Hepatocyte (in vitro differentiated cells): ENCODE measurements at regions not wholly inside any gene's neighbourhood (a gene's known extent, or its start where the extent isn't known, plus 50 kb on each side); places are given as distances from the start of the nearest gene placed in this dataset.

Source experiments
- DNase-seq: peaks from one replicate; pipeline ENCODE4 v3.0.0-alpha.2; 2016; ENCODE audit warnings: low spot score
- H2AFZ ChIP-seq: fragments of 200-600 bp; sonication (generic); 2 replicates; pipeline ENCODE4 v1.6.0; 2016; ENCODE audit warnings: antibody characterized with exemption, mild to moderate bottlenecking
- H3K27ac ChIP-seq: fragments of 200-600 bp; sonication (generic); 2 replicates; pipeline ENCODE4 v1.5.1; 2016; ENCODE audit warnings: mild to moderate bottlenecking
- H3K27me3 ChIP-seq: fragments of 200-600 bp; sonication (generic); 2 replicates; pipeline ENCODE4 v1.6.1; 2016
- H3K36me3 ChIP-seq: fragments of 200-600 bp; sonication (generic); replicated peaks from 2 replicates; pipeline ENCODE4 v1.5.1; 2016; ENCODE audit warnings: low read depth; ENCODE audit not compliant: insufficient read depth
- H3K4me1 ChIP-seq: fragments of 200-600 bp; sonication (generic); 2 replicates; pipeline ENCODE4 v1.5.1; 2016; ENCODE audit warnings: mild to moderate bottlenecking, moderate library complexity; ENCODE audit not compliant: insufficient read depth
- H3K4me2 ChIP-seq: fragments of 200-600 bp; sonication (generic); 2 replicates; pipeline ENCODE4 v1.6.0; 2016
- H3K4me3 ChIP-seq: fragments of 200-600 bp; sonication (generic); 2 replicates; pipeline ENCODE4 v1.5.1; 2016; ENCODE audit warnings: mild to moderate bottlenecking
- H3K79me2 ChIP-seq: fragments of 200-600 bp; sonication (generic); 2 replicates; pipeline ENCODE4 v1.6.0; 2017; ENCODE audit warnings: mild to moderate bottlenecking
- H3K9me2 ChIP-seq: fragments of 200-600 bp; sonication (generic); replicated peaks from 2 replicates; pipeline ENCODE4 v1.6.0; 2017; ENCODE audit warnings: mild to moderate bottlenecking; ENCODE audit not compliant: insufficient read depth
- H3K9me3 ChIP-seq: fragments of 200-600 bp; sonication (generic); 2 replicates; pipeline ENCODE4 v1.5.1; 2016; ENCODE audit warnings: low read depth, mild to moderate bottlenecking
- H4K20me1 ChIP-seq: fragments of 200-600 bp; sonication (generic); 2 replicates; pipeline ENCODE4 v1.6.0; 2016; ENCODE audit warnings: mild to moderate bottlenecking; ENCODE audit not compliant: insufficient read depth, poor library complexity, severe bottlenecking
- CTCF ChIP-seq: fragments of 200-600 bp; sonication (generic); IDR thresholded peaks from 2 replicates; pipeline ENCODE4 v1.5.1; 2016; ENCODE audit warnings: antibody characterized with exemption, mild to moderate bottlenecking; ENCODE audit not compliant: poor library complexity
- EZH2 ChIP-seq: fragments of 200-600 bp; sonication (generic); IDR thresholded peaks from 2 replicates; pipeline ENCODE4 v1.6.1; 2016; ENCODE audit warnings: antibody characterized with exemption, mild to moderate bottlenecking, borderline replicate concordance
- EZH2phosphoT487 ChIP-seq: fragments of 200-600 bp; sonication (generic); IDR thresholded peaks from one replicate; pipeline ENCODE4 v1.6.1; 2018; ENCODE audit warnings: antibody characterized with exemption, mild to moderate bottlenecking, low read depth, moderate library complexity; ENCODE audit not compliant: unreplicated experiment, severe bottlenecking
- WGBS: methylation state at CpG from one replicate; pipeline ENCODE4 v1.1.6; 2016; ENCODE audit warnings: low lambda C conversion rate; ENCODE audit errors: missing lambda C conversion rate; 5-methylcytosine and 5-hydroxymethylcytosine counted together

- Histone ChIP-seq H3K27me3 (no peaks in the 10 kb centered on the region), H3K79me2 (no peaks in the 10 kb centered on the region), H3K4me1 (no peaks in the 10 kb centered on the region), H3K9me3 (no peaks in the 10 kb centered on the region), H4K20me1 (no peaks in the 10 kb centered on the region), H3K36me3 (no peaks in the 10 kb centered on the region), H3K27ac (no peak overlapping the region), H3K4me3 (no peak overlapping the region), H3K9me2 (no peaks in the 10 kb centered on the region), H2AFZ (no peak overlapping the region), H3K4me2 (no peak overlapping the region)
- TF ChIP-seq CTCF (no peak), EZH2phosphoT487 (no peak), EZH2 (no peak)
- DNase-seq, result no peak
- WGBS, result 76% methylated on average over 4 of the region's 4 CpGs
These were observed 495.3 kb upstream of the CDH6 start for GRCh38 chr5:30698217-30698616.

- no peak overlapping the region for H3K4me3 ChIP-seq
- H3K36me3 ChIP-seq, result no peaks in the 10 kb centered on the region
- H3K79me2 ChIP-seq, result no peaks in the 10 kb centered on the region
- no peak overlapping the region for H3K4me2 ChIP-seq
- H3K9me2 ChIP-seq, result no peaks in the 10 kb centered on the region
- TF ChIP-seq CTCF (no peak), EZH2 (no peak), EZH2phosphoT487 (no peak)
- no peak overlapping the region for H3K27ac ChIP-seq
- DNase-seq, result no peak
- H3K9me3 ChIP-seq, result no peaks in the 10 kb centered on the region
- H2AFZ ChIP-seq, result no peak overlapping the region
- no peaks in the 10 kb centered on the region for H3K27me3 ChIP-seq
- 75% methylated on average over 2 of the region's 2 CpGs for WGBS
- H4K20me1 ChIP-seq, result no peaks in the 10 kb centered on the region
- no peaks in the 10 kb centered on the region for H3K4me1 ChIP-seq
These were observed 500.2 kb upstream of the CDH6 start for GRCh38 chr5:30693326-30693725.

- no peak overlapping the region for H3K4me3 ChIP-seq
- WGBS, result 90% methylated on average over 8 of the region's 8 CpGs
- no peak overlapping the region for H2AFZ ChIP-seq
- H3K4me1 ChIP-seq, result no peaks in the 10 kb centered on the region
- no peaks in the 10 kb centered on the region for H3K9me2 ChIP-seq
- no peak for DNase-seq
- H3K27me3 ChIP-seq, result no peaks in the 10 kb centered on the region
- no peaks in the 10 kb centered on the region for H3K79me2 ChIP-seq
- no peak overlapping the region for H3K27ac ChIP-seq
- H3K9me3 ChIP-seq, result no peaks in the 10 kb centered on the region
- no peaks in the 10 kb centered on the region for H3K36me3 ChIP-seq
- no peak overlapping the region for H3K4me2 ChIP-seq
- no peak for TF ChIP-seq CTCF
- TF ChIP-seq EZH2phosphoT487, result no peak
- no peak for TF ChIP-seq EZH2
- H4K20me1 ChIP-seq, result no peaks in the 10 kb centered on the region
These were observed 502.6 kb upstream of the CDH6 start for GRCh38 chr5:30690931-30691330.

- Histone ChIP-seq H2AFZ (no peak overlapping the region), H3K4me1 (no peaks in the 10 kb centered on the region), H3K36me3 (no peaks in the 10 kb centered on the region), H3K27me3 (no peaks in the 10 kb centered on the region), H3K4me2 (no peak overlapping the region), H3K9me3 (no peaks in the 10 kb centered on the region), H4K20me1 (no peaks in the 10 kb centered on the region), H3K79me2 (no peaks in the 10 kb centered on the region), H3K4me3 (no peak overlapping the region), H3K27ac (no peak overlapping the region), H3K9me2 (no peaks in the 10 kb centered on the region)
- no peak for DNase-seq
- TF ChIP-seq EZH2 (no peak), EZH2phosphoT487 (no peak), CTCF (no peak)
- 82% methylated on average over 5 of the region's 5 CpGs for WGBS
These were observed 506.0 kb upstream of the CDH6 start for GRCh38 chr5:30687461-30687860.
